Islet precursor cell (in vitro differentiated cells): ENCODE measurements at regions not wholly inside any gene's neighbourhood (a gene's known extent, or its start where the extent isn't known, plus 50 kb on each side); places are given as distances from the start of the nearest gene placed in this dataset.

ENCODE experiments used
- DNase-seq: peaks from one replicate; pipeline ENCODE4 v3.0.0-alpha.2; 2018

DNA sequence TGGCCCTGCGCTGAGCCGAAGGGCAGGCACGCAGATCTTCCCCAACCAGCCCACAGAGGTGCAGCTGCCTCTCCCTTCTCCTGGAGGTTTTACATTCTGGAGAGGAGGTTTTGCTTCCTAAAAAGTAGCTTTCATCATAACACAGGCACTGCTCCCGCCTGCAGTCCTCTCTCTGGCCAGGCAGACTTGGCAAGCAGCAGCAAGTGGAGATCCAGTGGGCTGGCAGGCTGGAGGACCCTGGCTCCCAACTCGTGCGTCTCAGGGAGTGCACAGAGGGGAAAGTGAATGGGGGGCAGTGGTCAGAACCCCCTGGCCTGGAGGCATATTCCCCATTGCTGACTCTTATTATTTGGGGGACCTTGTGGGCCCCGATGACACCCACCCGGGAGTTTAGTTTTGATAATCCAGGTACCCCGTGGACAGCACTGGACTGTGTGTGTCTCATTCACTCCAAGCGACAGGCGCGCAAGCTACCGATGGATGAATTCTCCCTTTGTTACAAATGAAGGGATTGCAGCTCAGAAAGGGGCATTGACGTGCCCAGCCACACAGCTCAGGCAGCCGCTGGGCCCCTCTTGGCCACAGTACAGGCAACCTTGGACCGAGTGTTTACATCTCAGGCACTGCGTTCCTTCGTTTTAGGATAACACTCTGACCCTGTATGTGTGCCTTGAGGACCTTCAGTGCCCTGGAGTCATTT is 1223.9 kb downstream of the BRD1 start:
- no peak for DNase-seq

DNA sequence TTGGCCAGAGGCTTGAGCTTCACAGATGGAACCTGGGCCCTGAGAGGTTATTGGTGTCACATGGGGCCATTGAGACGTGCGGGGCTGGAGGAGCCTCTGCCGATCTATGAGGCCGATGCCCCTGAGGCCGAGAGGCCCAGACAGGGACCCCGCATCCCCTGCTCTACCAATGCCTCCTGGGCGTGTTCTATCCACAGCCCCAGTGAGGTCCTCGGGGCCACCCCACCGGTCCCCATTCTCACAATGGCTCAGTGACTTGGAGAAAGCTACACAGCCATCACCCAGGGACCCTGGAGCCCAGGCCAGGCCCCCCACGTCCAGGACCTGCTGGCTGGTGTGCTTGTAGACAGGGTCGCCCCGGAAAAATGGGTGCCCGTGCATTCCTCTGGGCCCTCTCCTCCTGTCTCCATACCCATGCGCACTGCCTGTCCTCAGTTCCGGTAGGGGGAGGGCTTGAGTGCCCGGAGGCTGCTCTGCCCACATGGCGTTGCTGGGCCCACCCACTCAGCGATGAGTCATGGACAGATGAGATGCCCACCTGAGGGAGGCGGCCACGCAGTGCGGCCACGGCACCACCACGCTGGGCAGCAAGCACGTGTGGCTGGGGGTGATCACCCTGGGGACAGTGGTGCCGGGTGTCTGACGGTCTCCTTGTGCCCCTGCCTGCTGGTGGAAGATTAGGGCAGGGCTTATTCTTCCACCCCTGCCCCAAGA is 1224.7 kb downstream of the BRD1 start:
- DNase-seq = no peak

DNA sequence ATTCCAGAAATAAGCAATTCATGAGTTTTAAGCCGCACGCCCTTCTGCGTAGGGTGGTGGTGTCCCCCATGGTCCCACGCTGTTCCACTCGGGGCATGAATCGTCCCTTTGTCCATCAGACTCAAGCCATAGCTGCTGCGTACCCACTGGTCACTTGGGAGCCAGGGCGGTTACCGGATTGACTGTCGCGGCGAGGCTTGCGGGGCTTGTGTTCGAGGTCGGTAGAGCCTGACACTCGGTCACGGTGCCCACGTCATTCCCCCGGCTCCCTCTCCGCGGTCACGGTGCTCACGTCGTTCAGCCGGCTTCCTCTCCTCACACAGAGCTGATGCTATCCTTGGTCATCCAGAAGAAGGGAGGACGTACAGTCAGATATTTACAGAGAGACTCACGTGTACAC is 1227.0 kb downstream of the BRD1 start:
- DNase-seq = no peak

DNA sequence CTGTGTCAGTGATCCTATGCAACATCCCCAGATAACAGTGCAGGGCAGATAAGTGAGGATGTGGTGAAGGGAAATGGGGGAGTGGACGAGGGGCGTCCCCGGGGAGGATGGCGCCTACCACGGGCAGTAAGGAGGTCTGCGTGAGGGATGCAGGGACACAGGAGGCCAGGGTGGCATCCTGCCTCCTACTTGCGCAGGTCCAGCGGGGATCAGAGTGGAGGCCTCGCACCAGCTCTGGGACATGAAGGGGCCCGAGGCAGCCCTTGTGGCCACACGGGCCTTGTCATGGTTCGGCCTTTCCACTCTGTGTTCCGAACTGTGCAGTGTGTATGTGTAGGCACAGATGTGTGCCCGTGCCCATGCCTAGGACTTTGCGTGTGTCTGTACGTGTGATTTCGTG is 1227.5 kb downstream of the BRD1 start:
- DNase-seq = no peak

DNA sequence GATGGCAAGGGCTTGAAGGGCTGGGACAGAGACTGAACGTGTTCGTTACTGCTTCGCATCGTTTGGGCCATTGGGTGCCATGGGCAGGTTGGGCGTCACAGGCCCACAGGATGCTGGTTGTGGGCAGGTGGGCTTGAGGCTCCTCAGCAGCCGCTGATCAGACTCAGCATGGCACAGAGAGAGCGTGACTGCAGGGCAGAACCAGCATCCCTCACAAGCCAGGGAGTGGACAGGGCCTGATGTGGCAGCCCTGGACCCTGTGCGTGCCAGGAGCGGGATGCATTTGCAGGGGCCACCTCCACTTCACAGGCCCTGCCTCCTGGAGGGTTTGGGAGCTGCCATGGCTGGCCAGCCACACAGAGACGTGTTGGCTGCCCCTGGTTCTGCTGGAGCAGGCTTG is 1228.3 kb downstream of the BRD1 start:
- no peak for DNase-seq

DNA sequence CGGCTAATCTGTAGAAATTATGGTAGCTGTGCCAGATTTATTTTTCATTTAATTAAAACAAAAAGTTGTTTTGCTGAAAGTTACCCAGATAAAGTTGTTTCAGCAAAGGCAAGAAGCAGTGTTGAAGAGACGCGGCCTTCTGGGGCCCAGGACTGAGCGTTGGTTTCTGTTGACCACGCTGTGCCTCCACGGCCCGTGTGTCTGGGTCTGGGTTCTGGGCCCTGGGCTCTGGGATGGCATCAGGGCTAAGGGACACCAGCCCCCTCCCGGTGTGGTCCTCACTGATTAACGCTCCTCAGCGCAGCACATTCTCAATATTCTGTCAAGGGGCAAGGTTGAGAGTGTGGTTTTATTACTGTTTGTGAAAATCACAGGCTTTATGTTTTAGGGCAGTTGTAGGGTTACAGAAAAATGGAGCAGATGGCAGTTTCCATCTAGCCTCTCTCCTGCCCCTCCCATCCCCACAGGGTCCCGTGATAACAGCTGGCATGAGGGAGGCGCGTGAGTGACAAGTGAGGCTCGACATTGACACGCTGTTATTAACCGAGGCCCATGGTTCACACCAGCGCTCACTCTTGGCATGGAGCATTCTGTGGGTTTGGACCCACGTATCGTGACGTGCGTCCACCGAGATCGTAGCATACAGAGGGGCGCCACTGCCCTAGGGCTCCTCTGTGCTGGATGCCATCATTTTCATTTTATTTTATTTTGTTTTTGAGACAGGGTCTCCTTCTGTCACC is 1231.4 kb downstream of the BRD1 start:
- DNase-seq = no peak

DNA sequence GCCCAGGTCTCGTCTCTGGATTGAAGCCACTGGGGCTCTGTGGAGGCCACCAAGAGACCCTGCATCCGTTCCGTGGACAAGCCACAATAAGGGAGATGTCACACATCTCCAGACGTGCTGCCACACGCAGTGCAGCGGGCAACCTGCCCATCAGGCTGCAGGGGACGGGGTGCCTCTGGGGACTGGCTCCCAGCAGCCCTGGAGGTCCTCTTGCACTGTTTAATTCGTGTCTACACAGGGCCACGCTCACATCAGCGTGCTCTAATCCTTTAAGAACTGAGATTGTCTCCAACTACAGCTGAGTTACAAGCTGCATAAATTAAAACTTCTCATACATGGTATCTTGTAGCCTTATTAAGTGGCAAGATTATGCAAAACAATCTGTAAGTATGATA is 1232.2 kb downstream of the BRD1 start:
- DNase-seq = no peak

DNA sequence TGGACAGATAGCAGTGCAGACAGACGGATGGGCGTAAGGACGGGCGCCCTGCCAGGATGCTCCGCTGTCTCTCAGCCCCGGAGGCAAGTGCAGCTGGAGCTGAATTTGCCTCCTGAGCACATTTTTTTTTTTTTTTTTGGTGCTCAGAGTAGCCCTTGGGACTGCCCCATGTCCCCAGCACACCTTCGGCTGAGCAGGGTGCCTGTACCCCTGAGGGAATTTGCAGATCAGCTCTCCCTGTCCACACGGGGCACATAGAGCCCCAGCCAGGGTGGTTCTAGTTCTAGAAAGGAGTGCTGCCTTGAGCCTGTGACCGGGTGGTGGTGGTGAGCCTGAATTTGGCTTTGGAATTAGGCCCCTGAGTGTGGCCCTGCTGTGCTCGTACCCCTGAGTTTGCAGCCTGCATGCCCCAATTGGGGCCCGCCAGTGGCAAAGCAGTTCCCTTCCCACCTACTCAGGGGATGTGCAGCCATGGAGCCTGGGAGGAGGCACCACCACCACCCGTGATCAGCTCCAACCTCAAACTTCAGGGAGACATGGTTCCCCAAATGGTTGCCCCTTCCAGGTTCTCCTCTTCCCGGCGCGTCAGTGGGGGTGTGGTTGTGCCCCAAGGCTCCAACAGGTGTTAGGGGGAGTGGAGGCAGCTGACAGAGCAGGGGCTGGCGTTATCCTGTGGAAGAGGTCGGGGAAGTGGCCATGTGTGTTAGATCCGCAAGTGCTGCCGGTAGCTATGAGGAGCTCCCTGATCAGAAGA is 1232.7 kb downstream of the BRD1 start:
- DNase-seq = no peak

DNA sequence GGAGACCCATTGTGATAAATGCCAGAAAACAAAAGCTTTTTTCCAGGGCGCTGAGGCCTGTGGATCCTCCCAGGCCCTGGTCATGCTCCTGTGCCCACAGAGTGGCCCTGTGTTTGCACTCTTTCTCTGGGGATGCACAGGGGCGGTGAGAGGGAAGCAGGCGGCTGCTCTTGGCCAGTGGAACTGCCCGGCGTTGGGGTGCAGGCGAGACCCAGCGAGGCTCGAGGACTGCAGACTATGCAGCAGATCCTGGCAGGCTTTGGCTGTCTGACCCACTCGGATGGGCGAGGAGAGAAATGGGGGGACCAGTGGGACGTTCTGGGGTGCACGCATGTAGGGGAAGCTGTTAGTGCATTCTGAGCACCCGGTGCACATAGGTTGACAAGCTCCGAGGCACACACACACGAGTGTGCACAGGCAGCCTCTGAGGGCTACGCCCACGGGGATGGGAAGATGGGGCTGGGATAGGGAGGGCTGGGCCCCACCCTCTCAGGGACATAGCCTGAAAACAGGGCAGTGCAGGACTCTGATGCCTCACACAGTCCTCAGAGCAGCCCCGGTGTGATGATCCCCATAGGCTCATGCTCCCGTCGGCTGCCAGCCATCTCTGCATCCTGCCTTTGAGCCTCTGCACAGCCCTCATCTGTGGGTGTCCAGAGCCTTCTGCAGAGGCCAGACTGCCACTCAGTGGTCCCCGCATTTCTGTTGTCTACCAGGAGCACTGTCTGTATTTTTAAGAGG is 1233.5 kb downstream of the BRD1 start:
- DNase-seq = no peak

DNA sequence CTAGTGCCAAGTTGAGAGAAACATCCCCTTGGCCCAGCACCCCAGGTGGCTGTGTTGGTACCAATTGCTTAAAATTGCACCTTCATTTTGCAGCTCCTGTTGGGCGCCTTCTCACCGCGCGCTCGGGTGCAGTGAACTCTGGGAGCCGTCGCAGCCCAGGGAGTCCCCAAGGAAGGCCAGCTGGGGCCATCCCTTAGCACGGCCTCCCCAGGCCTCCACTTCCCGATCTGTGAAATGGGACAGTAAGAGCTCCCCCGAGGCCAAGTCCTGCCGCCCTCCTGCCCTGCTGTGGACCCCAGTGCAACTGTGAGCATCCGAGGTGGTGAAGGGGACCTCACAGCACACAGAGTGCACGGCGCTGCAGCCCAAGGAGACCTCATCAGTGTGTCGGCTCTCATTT is 1234.1 kb downstream of the BRD1 start:
- DNase-seq = no peak

DNA sequence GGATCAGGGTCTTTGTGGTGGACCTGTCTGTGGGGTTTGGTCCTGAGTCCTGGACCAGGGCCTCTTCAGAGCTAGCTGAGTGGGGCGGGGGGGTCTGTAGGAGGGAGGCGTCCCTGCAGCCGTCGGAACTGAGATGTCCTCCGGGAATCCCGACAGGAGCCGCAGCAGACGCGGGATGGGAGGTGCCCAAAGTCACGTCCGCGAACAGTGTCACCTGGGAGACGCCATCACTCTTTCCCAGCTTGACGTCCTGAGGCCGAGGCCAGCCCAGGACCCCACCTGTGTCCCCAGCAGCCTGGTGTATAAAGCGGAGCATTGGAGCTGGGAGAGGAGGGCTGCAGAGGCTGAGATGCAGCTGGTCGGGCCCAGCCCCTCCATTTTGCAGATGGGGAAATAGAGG is 1234.7 kb downstream of the BRD1 start:
- no peak for DNase-seq

DNA sequence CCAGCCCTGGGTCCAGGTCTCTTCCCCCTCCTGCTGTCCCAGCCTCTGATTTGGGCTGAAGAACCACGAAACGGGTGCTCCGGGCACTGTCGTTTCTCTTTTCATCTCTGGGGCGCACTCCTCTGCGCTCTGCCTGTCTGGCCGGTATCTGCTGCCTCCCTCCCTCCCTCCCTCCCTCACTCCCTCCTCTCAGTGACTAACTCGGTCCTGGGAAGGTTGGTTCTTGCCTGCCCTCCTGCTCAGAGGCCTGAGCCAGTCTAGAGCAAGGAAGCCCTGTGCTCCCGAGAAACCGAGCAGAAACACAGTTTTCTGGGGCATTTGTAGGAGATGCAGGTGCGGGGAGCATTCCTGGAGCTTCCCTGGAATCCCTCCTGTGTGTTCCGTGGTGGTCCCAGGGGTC is 1235.2 kb downstream of the BRD1 start:
- no peak for DNase-seq

DNA sequence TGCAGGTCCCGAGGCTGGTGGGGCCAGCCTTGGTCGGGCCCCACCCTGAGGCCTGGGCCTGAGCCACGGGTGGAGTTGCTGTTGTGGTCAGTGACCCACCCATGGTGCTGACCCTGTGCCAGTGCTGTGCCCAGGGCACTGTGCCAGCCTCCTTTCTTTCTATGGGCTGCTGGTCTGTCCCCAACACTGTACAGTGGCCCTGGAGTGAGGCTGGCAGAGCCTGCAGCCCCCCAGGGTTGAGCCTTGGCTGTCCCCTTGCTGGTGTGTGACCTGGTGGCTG is 1235.7 kb downstream of the BRD1 start:
- no peak for DNase-seq

DNA sequence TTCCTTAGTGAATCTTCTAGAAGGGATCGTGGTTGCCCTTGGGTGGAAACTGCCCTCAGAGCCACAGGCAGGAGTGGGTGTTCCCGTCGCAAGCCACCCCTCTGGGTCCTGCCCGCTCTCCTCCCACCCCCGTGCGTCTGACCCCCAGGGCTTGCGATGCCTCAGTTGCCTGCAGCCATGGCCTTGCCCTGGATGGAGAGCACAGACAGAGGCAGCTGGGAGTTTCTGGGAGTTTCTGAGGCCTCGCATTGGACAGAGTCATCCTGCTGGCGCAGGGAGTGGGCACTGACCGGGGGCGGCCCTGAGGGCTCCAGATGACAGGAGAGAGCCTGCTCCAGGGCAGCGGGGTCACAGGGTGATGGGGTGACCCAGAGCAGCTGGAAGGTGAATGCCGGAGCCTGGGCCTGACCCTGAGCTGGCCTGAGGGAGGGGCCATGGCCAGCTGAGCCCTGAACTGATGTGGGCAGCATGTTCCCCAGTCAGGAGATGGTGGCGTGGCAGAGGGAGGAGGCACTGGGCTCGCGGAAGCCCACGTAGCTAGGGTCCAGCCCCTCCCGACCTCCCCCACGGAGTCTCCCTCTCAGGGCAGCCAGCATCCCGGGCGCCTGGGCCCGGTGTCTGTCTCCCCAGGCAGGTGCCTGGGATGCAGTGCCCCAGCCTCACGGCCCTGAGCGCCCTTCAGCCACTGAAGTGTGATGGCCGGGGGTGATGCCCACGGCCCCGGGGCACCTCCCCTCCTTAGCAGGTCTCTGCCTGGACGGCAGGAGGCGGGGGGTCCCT is 1236.2 kb downstream of the BRD1 start:
- DNase-seq = no peak

DNA sequence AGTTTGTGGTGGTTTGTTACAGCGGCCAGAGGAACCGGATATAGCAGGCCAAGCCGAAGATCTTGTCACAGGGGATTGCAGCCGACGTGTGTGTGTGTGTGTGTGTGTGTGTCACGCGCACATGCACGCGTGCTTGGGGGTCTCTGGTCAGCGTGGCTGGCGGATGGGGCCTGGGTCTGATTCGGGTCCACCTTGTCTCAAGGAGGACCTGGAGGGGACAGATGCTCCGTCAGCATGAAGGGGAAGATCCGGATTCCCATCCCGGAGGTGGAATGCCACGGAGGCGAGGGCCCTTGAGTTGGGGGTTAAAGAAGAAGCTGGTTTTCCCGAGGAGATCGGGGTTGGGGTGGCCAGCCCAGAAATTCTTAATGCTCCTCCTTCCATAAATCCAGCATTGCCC is 1237.8 kb downstream of the BRD1 start:
- no peak for DNase-seq

DNA sequence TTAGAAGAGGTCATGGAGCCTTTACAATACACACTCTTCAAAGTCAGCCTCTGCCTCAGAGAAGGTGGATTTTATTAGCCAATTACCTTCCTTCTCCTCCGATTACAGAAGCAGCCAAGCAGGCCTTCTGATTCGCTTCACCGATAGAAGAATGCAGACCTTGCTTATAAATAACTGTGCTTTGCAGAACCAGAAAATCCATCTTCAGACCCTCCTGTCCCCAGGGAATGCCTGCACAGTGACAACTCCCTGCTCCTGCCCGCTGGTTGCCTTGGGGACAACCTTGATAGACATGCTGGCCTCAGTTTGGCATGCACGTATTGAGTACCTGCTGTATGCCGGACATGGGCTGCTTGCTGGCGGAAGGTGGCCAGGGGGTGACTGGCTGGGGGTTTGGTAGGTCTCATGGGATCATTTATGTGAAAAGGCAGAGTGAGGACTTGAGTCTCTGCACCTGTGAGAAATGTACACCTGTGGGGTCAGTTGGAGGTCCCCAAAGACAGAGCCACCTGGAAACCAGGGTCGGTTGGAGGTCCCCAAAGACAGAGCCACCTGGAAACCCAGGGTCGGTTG is 1238.7 kb downstream of the BRD1 start:
- DNase-seq = no peak

DNA sequence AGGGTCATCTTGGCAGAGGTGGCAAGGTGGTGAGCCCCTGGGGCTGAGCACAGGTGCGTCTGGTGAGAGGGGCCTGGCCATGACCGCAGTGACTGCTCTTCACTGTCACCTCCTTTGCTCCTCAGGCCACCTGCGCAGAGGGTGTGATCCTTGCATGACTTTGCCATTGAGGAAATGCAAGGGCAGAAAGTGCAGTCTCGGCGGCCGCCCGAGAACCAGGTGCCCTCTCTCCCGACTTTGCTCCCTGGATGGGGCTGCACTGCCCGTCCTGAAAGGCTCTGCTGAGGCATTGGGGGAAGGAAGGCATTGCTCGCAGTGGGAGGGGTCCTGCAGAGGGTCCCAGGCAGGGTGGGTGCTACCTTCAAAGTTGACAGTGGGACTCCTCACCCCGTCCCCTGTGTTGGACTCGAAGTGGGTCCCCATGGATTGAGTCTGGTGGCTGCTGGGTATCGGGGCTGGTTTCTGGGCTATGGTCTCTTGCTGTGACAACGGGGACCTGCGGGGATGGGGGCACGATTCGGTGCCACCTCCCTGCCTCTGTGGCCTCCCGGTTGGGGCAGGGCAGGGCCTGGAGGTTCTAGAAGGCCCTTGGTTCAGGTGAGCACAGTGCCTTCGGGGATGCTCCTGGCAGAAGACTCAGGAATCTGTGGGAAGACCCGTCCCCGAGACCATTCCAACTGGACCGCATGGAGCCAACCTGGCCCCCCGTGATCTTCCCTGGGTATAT is 1239.4 kb downstream of the BRD1 start:
- DNase-seq = no peak

DNA sequence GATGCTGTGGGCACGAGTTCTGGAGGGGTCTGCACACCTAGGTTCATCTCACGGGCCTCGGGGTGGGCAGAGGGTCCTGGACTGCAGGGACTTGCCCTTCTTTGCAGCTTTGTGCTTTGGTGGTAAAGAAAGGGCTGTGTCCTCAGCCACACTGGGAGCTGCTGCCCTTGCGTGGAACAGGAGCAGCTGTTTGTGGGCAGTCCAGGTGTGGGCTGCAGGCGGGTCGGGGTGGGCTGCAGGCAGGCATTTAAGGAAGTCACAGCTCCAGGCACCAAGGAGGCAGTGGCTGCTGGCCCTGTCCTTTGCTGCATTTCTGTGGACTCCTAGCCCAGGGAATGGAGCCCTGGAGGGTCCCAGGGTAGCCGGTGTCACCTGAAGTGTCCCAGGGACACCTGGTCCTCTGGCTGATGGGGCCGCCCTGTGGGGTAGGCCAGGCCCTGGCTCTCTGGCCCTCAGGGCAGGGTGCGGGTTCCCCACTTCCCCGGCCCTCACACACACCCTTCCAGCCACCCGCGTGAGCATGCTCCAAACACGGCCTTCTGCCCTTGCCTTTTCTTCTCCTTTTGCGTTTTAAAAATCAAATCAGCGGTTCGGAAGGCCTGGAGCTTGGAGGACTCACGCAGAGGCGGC is 1240.3 kb downstream of the BRD1 start:
- no peak for DNase-seq

DNA sequence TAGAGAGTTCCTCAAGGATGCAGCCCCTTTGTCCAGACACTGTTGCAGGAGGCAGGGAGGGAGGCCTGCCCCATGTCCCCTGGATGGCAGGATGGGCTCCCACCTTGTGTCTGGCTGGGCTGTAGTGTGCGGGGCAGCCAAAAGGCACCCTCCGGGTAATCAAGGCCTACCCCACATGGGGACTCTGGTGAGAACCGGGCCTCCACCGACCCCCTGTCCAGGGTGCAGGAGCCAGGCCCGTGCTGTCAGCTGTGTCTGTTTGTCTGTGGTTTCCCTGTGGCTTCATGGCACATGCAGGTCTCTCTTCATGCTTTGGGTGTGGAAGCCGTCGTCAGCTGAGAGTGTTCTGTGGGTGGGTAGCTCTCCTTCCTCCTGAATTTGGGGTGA is 1240.9 kb downstream of the BRD1 start:
- no peak for DNase-seq
